ENCODE measurements at regions not wholly inside any gene's neighbourhood (a gene's known extent, or its start where the extent isn't known, plus 50 kb on each side); places are given as distances from the start of the nearest gene placed in this dataset.

- no peak for TF ChIP-seq EP300 (IDR thresholded peaks at IDR 0.05)
- TF ChIP-seq CTCF (IDR thresholded peaks at IDR 0.05): no peak
- no peak for TF ChIP-seq POLR2A (IDR thresholded peaks at IDR 0.05)
- TF ChIP-seq POLR2AphosphoS5 (IDR thresholded peaks at IDR 0.05): no peak
- no peaks in the 10 kb centered on the region for H3K36me3 ChIP-seq
- no peak for DNase-seq (ENCODE audit: low spot score in 2 of 2)
- no peak overlapping the region for H3K4me3 ChIP-seq
- no peaks in the 10 kb centered on the region for H3K27me3 ChIP-seq
- H3K4me1 ChIP-seq: peaks cover 22% of the 10 kb centered on the region
- 44% methylated on average over 3 of the region's 3 CpGs for WGBS
- no peaks in the 10 kb centered on the region for H3K9me3 ChIP-seq
- no peak overlapping the region for H3K27ac ChIP-seq
Observed at GRCh38 chr6:134452906-134453305, 135.0 kb upstream of the SGK1 start.

DNA sequence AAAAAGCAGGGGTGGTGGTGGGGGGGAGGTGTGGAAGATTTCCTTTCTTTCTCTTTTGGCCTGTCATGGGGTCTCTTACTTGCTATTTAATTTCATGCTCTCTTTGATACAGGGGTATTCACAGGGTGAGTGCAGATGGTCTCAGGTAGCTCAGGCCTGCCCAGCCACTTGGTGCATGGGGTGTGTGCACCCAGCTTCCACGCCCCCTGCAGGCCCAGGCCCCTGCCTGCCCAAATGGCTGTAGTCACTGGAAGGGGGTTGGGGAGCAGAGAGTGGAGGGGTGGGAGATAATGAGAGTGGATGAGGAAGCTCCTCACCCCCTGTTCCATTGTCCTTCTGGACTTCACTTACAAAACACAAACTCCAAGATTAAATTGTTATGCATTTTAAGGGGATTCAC lies 133.6 kb upstream of the SGK1 start:
- no peak for DNase-seq (ENCODE audit: low spot score in 2 of 2)
- TF ChIP-seq EP300 (IDR thresholded peaks at IDR 0.05) (no peak), POLR2AphosphoS5 (IDR thresholded peaks at IDR 0.05) (no peak), CTCF (IDR thresholded peaks at IDR 0.05) (no peak), POLR2A (IDR thresholded peaks at IDR 0.05) (no peak)

GRCh38 chr6:134449781-134450180 lies 131.9 kb upstream of the SGK1 start:
- no peak overlapping the region for H3K4me3 ChIP-seq
- WGBS: 80% methylated on average over 2 of the region's 2 CpGs
- no peak for TF ChIP-seq POLR2A (IDR thresholded peaks at IDR 0.05)
- TF ChIP-seq POLR2AphosphoS5 (IDR thresholded peaks at IDR 0.05): no peak

More for the DNA sequence above, 133.6 kb upstream of the SGK1 start:
- Histone ChIP-seq H3K27me3 (no peaks in the 10 kb centered on the region), H3K36me3 (no peaks in the 10 kb centered on the region), H3K4me1 (peaks cover 31% of the 10 kb centered on the region), H3K9me3 (no peaks in the 10 kb centered on the region), H3K4me3 (no peak overlapping the region), H3K27ac (no peak overlapping the region)
- WGBS: 100% methylated on average over 1 of the region's 1 CpG

DNA sequence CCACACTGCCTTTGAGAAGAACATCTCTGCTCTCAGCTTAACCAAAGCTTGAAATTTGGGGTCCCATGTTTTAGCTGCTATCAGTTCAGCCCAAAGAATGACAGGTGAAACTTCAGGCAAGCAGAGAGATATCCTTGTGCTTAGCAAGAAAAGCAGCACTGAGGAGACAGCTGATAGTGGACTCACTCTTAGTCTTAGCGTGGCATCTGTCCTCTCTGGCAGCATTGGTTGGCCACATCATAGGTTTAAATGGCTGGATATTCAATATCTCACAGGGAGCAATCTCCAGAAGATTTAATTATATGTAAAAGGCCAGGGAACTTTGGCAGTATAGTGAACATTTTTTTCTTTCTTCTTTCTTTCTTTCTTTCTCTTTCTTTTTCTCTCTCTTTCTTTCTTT lies 131.1 kb upstream of the SGK1 start:
- Histone ChIP-seq H3K4me1 (peaks cover 29% of the 10 kb centered on the region), H3K9me3 (no peaks in the 10 kb centered on the region), H3K27ac (no peak overlapping the region), H3K27me3 (no peaks in the 10 kb centered on the region), H3K4me3 (no peak overlapping the region), H3K36me3 (no peaks in the 10 kb centered on the region)
- TF ChIP-seq POLR2AphosphoS5 (IDR thresholded peaks at IDR 0.05): no peak
- no peak for TF ChIP-seq POLR2A (IDR thresholded peaks at IDR 0.05)
- no peak for TF ChIP-seq CTCF (IDR thresholded peaks at IDR 0.05)
- TF ChIP-seq EP300 (IDR thresholded peaks at IDR 0.05): no peak
- no peak for DNase-seq (ENCODE audit: low spot score in 2 of 2)
- WGBS: 100% methylated on average over 1 of the region's 1 CpG

More at GRCh38 chr6:134449781-134450180, 131.9 kb upstream of the SGK1 start:
- peaks cover 34% of the 10 kb centered on the region for H3K4me1 ChIP-seq
- H3K36me3 ChIP-seq: no peaks in the 10 kb centered on the region
- no peaks in the 10 kb centered on the region for H3K9me3 ChIP-seq
- H3K27ac ChIP-seq: no peak overlapping the region
- H3K27me3 ChIP-seq: no peaks in the 10 kb centered on the region
- no peak for DNase-seq (ENCODE audit: low spot score in 2 of 2)

DNA sequence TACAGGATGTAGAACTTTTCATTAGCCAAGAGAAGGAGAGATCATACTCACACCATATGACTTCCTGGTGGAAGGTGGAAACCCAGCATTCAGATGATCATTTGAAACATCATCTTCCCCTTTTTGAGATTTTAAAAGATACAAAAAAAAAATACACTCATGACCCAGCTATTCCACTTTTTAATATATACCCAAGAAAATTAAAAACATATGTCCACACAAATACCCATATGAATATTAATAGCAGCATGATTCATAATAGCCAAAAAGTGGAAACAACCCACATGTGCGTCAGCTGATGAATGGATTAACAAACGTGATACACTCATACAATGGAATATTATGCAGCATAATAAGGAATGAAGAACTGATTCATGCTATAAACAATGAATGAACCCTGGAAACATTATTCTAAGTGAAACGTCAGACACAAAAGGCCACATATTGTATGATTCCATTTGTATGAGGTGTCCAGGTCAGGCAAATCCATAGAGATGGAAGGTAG lies 130.0 kb upstream of the SGK1 start:
- H3K27me3 ChIP-seq: no peaks in the 10 kb centered on the region
- WGBS: 22% methylated on average over 3 of the region's 3 CpGs
- H3K4me3 ChIP-seq: no peak overlapping the region
- H3K36me3 ChIP-seq: no peaks in the 10 kb centered on the region
- no peaks in the 10 kb centered on the region for H3K9me3 ChIP-seq
- no peak for TF ChIP-seq POLR2A (IDR thresholded peaks at IDR 0.05)
- no peak for TF ChIP-seq CTCF (IDR thresholded peaks at IDR 0.05)
- no peak for TF ChIP-seq EP300 (IDR thresholded peaks at IDR 0.05)
- TF ChIP-seq POLR2AphosphoS5 (IDR thresholded peaks at IDR 0.05): no peak
- DNase-seq (ENCODE audit: low spot score in 2 of 2): no peak
- H3K27ac ChIP-seq: peak overlapping the region; percentile 49
- peaks cover 20% of the 10 kb centered on the region for H3K4me1 ChIP-seq

DNA sequence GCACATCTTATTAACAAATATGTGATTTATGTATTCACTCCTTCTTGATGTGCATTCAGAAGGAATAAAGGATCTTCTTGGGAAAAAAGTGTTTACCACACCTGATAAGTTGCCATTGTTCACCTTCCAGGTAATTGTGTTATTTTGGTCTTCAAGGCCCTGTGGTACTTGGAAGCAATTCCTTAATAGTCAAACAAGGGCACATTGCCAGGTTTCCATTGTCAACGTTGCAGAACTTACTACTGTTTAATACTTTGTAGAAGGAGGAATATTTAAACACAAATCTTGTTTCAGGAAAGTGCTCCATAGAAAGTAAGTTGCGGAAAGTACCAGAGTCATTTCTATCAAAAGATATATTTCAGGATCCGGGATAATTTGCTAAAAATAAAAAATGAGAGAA lies 129.5 kb upstream of the SGK1 start:
- DNase-seq (ENCODE audit: low spot score in 2 of 2): no peak
- TF ChIP-seq CTCF (IDR thresholded peaks at IDR 0.05) (no peak), POLR2AphosphoS5 (IDR thresholded peaks at IDR 0.05) (no peak), POLR2A (IDR thresholded peaks at IDR 0.05) (no peak), EP300 (IDR thresholded peaks at IDR 0.05) (no peak)
- Histone ChIP-seq H3K27me3 (no peaks in the 10 kb centered on the region), H3K4me1 (peaks cover 20% of the 10 kb centered on the region), H3K27ac (peak overlapping the region; percentile 12), H3K9me3 (no peaks in the 10 kb centered on the region), H3K36me3 (no peaks in the 10 kb centered on the region), H3K4me3 (no peak overlapping the region)
- WGBS: 32% methylated on average over 3 of the region's 3 CpGs

Data from suprapubic skin (tissue), 4 donors.